HL-60 (cell line): ENCODE measurements at regions not wholly inside any gene's neighbourhood (a gene's known extent, or its start where the extent isn't known, plus 50 kb on each side); places are given as distances from the start of the nearest gene placed in this dataset.

Experiments
- DNase-seq, 2 experiments: peaks; one replicate each; pipeline ENCODE4 v3.0.0-alpha.2; 2010 to 2020; ENCODE audit warnings: low read depth in 1 of 2, low spot score in 1 of 2
- H3K27ac ChIP-seq: fragments of 250-450 bp; sonication (Bioruptor Pico); replicated peaks from 2 replicates; pipeline ENCODE4 v1.5.1; 2020; ENCODE audit warnings: mild to moderate bottlenecking, moderate library complexity
- H3K27me3 ChIP-seq: fragments of 250-450 bp; sonication (Bioruptor Pico); 2 replicates; pipeline ENCODE4 v1.5.1; 2021; ENCODE audit warnings: mild to moderate bottlenecking, moderate library complexity; ENCODE audit not compliant: insufficient read depth, poor library complexity, severe bottlenecking
- H3K4me3 ChIP-seq: replicated peaks from 2 replicates; pipeline ENCODE4 v1.5.1; 2011; ENCODE audit warnings: mild to moderate bottlenecking, control low read depth, low read length; ENCODE audit not compliant: insufficient read depth
- CTCF ChIP-seq: IDR thresholded peaks from one replicate; pipeline ENCODE4 v1.5.1; 2011; ENCODE audit warnings: low read length, control low read depth, inconsistent platforms; ENCODE audit not compliant: insufficient read depth
- GABPA ChIP-seq: IDR thresholded peaks from 2 replicates; pipeline ENCODE4 v1.6.1; 2012; ENCODE audit warnings: low read depth
- POLR2AphosphoS5 ChIP-seq: IDR thresholded peaks from 2 replicates; pipeline ENCODE4 v1.6.1; 2012; ENCODE audit warnings: low read depth
- SPI1 ChIP-seq: IDR thresholded peaks from 2 replicates; pipeline ENCODE4 v1.6.1; 2012; ENCODE audit warnings: low read depth, mild to moderate bottlenecking, borderline replicate concordance
- TF ChIP-seq, protein P1 (sequence below): IDR thresholded peaks from 2 replicates; pipeline ENCODE4 v1.6.1; 2012; ENCODE audit warnings: low read depth; ENCODE audit not compliant: insufficient replicate concordance

GRCh38 chr4:145315811-145316225, 135.4 kb upstream of the OTUD4 start:
- no peak overlapping the region for H3K4me3 ChIP-seq
- H3K27me3 ChIP-seq: peaks cover 5% of the 10 kb centered on the region
- no peak overlapping the region for H3K27ac ChIP-seq
- no peak for TF ChIP-seq CTCF
- TF ChIP-seq, protein P1, sequence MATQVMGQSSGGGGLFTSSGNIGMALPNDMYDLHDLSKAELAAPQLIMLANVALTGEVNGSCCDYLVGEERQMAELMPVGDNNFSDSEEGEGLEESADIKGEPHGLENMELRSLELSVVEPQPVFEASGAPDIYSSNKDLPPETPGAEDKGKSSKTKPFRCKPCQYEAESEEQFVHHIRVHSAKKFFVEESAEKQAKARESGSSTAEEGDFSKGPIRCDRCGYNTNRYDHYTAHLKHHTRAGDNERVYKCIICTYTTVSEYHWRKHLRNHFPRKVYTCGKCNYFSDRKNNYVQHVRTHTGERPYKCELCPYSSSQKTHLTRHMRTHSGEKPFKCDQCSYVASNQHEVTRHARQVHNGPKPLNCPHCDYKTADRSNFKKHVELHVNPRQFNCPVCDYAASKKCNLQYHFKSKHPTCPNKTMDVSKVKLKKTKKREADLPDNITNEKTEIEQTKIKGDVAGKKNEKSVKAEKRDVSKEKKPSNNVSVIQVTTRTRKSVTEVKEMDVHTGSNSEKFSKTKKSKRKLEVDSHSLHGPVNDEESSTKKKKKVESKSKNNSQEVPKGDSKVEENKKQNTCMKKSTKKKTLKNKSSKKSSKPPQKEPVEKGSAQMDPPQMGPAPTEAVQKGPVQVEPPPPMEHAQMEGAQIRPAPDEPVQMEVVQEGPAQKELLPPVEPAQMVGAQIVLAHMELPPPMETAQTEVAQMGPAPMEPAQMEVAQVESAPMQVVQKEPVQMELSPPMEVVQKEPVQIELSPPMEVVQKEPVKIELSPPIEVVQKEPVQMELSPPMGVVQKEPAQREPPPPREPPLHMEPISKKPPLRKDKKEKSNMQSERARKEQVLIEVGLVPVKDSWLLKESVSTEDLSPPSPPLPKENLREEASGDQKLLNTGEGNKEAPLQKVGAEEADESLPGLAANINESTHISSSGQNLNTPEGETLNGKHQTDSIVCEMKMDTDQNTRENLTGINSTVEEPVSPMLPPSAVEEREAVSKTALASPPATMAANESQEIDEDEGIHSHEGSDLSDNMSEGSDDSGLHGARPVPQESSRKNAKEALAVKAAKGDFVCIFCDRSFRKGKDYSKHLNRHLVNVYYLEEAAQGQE: no peak
- no peak for TF ChIP-seq POLR2AphosphoS5
- TF ChIP-seq SPI1: no peak
- no peak for TF ChIP-seq GABPA
- DNase-seq: no peak

- DNase-seq: no peak
- H3K27ac ChIP-seq: no peak overlapping the region
- no peak overlapping the region for H3K4me3 ChIP-seq
- TF ChIP-seq, protein P1: no peak
- TF ChIP-seq GABPA (no peak), CTCF (no peak), POLR2AphosphoS5 (no peak), SPI1 (no peak)
- peaks cover 2% of the 10 kb centered on the region for H3K27me3 ChIP-seq
Observed at GRCh38 chr4:145308598-145308997, 128.2 kb upstream of the OTUD4 start.

DNA sequence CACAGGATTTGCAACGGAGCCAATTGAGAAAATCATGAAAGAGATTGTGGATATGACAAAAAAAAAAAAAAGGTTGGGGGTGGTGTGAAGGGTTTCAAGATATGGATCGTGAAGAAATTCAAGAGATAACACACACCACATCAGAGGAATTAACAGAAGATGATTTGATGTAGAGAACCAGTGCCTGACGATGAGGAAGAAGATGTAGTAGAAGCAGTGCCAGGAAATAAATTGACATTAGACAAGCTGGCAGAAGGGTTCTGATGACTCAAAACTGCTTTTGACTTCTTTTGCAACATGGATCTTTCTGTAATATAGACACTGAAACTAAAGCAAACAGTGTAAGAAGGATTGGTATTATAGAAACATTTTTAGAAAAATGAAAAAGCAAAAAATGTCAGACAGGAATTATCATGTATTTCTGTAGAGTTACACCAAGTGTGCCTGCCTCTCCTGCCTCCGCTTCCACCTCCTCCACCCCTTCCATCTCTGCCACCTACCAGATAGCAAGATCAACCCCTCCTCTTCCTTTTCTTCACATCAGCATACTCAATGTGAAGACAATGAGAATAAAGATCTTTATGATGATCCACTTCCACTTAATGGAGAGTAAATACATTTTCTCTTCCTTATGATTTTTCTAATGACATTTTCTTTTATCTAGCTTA, 127.5 kb upstream of the OTUD4 start:
- no peak for DNase-seq
- Histone ChIP-seq H3K27me3 (peaks cover 2% of the 10 kb centered on the region), H3K4me3 (no peak overlapping the region), H3K27ac (no peak overlapping the region)
- TF ChIP-seq, protein P1: no peak
- no peak for TF ChIP-seq POLR2AphosphoS5
- no peak for TF ChIP-seq SPI1
- TF ChIP-seq GABPA: no peak
- no peak for TF ChIP-seq CTCF
